Muscle of back (tissue), 3 donors: ENCODE measurements at regions not wholly inside any gene's neighbourhood (a gene's known extent, or its start where the extent isn't known, plus 50 kb on each side); places are given as distances from the start of the nearest gene placed in this dataset.
A peak's percentile ranks its signal among the peaks of the same experiment; 100 is the strongest.

Source experiments
- DNase-seq, 3 donors: peaks; one replicate each; pipeline versions ENCODE4 v3.0.0 to v3.0.0-alpha.2; 2013

- no peak for DNase-seq
Measured at GRCh38 chr18:37665346-37665745, 99.7 kb upstream of the CELF4 start.

GRCh38 chr18:37663446-37663845 is 97.8 kb upstream of the CELF4 start:
- no peak for DNase-seq

GRCh38 chr18:37662546-37663339 is 97.1 kb upstream of the CELF4 start:
- no peak for DNase-seq

- no peak for DNase-seq
Measured at GRCh38 chr18:37662099-37662498, 96.5 kb upstream of the CELF4 start.

- DNase-seq = no peak
Measured at GRCh38 chr18:37661478-37661877, 95.9 kb upstream of the CELF4 start.

GRCh38 chr18:37661061-37661460 is 95.5 kb upstream of the CELF4 start:
- DNase-seq = no peak

GRCh38 chr18:37660658-37661057 is 95.1 kb upstream of the CELF4 start:
- no peak for DNase-seq

GRCh38 chr18:37659906-37660305 is 94.3 kb upstream of the CELF4 start:
- no peak for DNase-seq

- DNase-seq = no peak
Measured at GRCh38 chr18:37658894-37659293, 93.3 kb upstream of the CELF4 start.

GRCh38 chr18:37657493-37657892 is 91.9 kb upstream of the CELF4 start:
- DNase-seq = peak; percentile 16 to 73 (median 51)

GRCh38 chr18:37654731-37655369 is 89.3 kb upstream of the CELF4 start:
- DNase-seq = no peak

GRCh38 chr18:37654034-37654433 is 88.4 kb upstream of the CELF4 start:
- DNase-seq = no peak

GRCh38 chr18:37653618-37654017 is 88.0 kb upstream of the CELF4 start:
- DNase-seq = no peak

GRCh38 chr18:37649930-37650329 is 84.3 kb upstream of the CELF4 start:
- DNase-seq = no peak

- DNase-seq = no peak
Measured at GRCh38 chr18:37649416-37649815, 83.8 kb upstream of the CELF4 start.

- no peak for DNase-seq
Measured at GRCh38 chr18:37641573-37641972, 76.0 kb upstream of the CELF4 start.

GRCh38 chr18:37640504-37640903 is 74.9 kb upstream of the CELF4 start:
- DNase-seq = no peak

GRCh38 chr18:37639846-37640245 is 74.2 kb upstream of the CELF4 start:
- DNase-seq = peak in 1 of 3 donors; percentile 26

GRCh38 chr18:37637478-37637850 is 71.9 kb upstream of the CELF4 start:
- no peak for DNase-seq

- DNase-seq = peak in 1 of 3 donors; percentile 33
Measured at GRCh38 chr18:37636831-37637477, 71.4 kb upstream of the CELF4 start.

GRCh38 chr18:37634516-37634915 is 68.9 kb upstream of the CELF4 start:
- DNase-seq = no peak

GRCh38 chr18:37631422-37631821 is 65.8 kb upstream of the CELF4 start:
- DNase-seq = no peak

- DNase-seq = no peak
Measured at GRCh38 chr18:37630334-37630733, 64.7 kb upstream of the CELF4 start.
